COLO829 (cell line): ENCODE measurements at regions not wholly inside any gene's neighbourhood (a gene's known extent, or its start where the extent isn't known, plus 50 kb on each side); places are given as distances from the start of the nearest gene placed in this dataset.

Experiments used
- DNase-seq: peaks from one replicate; pipeline ENCODE4 v3.0.0; 2012; ENCODE audit warnings: low spot score

DNA sequence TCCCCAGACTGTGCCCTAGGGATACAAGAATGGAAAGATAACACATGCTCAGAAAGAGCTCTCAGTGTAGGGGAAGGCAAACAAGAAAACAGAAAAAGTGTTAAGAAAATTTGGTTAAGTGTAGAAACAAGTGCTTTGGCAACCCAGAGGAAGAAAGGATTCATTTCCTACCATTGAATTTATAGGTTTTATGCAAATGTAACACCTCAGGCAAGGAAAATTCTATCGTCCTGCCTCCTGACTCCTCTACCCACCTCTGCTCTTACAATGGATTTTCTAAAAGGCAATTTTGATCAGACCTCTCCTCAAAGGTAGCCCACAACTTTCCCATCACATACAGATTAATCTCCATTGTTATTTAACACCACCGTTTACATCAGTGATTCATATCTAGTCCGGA lies 298.7 kb downstream of the RFC3 start:
- no peak for DNase-seq

DNA sequence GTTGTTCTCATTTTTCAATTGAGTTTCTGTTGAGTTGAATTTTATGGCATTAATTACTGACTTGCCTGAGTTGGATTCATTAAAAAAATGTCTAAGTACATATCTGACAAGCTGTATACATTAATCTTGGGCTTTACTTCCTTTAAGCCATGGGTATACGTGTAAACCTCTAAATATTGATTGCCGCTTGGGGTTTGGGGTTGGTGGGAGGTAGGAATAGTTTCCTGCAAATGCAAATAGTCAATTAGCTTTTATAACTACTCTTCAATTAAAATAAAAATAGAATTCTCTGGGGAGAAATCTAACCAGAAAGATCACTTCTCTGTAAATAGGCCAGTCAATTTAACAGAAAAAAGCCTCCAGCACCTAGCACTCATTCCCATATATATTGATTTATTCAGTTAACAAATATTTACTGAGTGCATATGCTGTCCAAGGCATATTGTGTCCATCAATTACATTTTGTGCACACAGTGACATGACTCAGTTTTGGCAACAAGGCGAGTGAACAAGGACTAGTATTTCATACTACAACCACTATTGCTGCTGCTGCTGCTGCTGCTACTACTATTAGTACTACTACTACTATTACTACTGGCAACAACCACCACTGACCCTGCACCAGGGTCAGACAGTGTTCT lies 306.8 kb downstream of the RFC3 start:
- no peak for DNase-seq

DNA sequence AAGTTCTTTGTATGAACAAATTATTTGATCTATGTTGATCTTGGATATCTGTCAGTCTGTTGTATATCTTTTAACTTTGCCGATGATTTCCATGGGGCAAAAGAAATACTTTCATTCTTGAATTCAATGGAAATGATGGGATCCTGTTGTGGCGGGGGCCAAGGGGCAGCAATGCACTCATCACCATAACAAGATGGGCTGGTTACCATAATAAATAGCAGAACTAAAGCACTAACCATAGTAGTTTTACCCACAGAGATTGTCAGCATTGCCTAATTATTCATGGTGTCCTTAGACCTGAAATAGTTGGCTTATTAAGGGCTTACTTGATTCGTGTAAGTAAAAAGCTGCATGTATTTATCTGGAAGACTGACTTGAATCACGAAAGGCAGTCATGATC lies 309.6 kb downstream of the RFC3 start:
- DNase-seq: no peak

DNA sequence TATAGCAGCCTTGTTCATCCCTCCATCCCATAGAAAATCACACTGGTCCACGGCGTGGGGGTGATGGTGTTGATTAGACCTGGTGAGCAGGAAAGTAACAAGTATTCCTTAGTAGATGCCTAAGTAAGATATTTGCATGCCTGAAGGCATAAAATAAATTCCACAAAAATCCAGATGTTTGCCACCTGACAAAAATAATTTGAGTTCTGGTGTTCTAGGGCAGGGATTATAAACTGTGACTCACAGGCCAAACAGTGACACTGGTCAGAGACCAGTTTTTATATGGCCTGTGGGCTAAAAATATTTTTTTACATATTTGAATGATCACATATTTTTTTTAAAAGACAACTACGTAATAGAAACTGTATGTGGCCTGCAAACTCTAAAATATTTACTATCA lies 310.7 kb downstream of the RFC3 start:
- DNase-seq: no peak

DNA sequence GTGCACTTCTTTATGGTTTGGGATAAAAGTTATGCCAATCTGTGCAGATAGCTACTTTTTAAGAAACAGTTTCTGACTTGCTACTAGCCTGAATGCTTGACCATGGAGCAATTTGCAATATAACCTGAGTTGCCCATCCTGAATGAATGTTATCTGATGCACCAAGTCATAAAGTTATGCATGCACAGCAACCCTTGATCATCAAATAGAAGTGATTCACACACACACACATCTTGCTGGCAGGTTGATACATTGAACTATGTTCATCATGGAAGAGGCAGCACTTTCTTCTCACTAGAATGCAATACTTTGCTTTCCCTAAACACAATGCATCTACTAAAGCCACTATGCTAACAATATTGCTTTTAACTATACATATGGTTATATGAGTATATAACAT lies 311.5 kb downstream of the RFC3 start:
- DNase-seq: no peak

DNA sequence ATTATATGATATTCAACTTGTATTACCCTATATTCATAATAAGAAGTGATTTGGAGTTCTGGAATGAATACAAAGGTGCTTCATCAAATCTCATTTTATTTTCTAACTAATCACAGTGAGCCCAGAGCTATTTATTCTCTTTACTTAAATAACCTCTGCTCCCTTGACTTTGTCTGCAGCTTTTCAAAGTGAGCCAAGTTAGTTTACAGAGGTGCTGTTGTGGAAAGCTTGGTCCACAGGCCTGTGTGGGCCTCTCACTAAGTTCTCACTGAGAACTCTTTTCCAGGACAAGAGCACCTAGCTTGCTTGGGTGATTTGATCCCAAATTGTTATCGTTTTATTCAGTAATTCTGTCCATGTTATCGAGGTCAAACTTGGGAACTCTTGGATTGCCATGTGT lies 319.3 kb downstream of the RFC3 start:
- DNase-seq: no peak

DNA sequence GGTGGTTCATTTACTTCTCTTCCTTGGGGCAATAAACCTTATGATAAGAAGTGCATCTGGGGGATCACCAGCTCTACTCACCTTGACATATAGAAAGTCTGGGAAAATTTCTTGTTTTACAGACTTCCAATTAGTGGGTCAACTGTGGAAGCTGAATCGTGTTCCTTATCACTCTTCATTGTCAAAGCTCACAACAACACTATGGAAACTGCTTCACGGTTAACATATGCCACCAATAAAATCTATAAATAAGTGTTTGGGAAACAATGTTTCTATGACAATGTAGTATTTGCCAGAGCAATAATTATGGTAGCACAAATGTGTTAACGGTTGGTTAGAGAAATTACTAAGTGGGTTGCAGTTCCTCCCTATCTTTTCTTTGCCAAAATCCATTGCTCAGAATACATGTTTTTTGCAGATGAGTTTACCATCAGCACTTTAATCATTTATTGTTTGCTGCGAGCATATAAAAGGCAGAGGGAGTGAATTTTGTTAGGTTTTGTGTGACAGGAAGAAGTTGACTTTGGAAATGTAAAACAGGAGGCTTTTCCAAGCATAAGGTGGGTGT lies 321.8 kb downstream of the RFC3 start:
- DNase-seq: no peak

DNA sequence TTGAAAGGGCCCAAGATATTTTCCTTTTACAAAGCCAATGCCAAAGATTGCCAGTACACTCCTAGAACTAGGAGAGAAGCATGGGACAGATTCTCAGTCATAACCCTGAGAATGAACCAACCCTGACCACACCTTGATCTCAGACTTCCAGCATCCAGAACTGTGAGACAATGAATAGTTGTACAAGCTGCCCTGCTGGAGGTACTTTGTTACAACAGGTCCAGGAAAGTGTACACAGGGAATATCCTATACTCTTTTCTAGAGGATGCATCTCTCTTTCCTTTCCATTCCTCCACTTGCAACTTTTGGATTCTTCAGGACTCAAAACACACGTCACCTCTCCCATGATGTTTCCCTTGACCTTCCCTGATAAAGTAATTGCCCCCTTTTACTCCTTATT lies 325.7 kb downstream of the RFC3 start:
- DNase-seq: no peak

DNA sequence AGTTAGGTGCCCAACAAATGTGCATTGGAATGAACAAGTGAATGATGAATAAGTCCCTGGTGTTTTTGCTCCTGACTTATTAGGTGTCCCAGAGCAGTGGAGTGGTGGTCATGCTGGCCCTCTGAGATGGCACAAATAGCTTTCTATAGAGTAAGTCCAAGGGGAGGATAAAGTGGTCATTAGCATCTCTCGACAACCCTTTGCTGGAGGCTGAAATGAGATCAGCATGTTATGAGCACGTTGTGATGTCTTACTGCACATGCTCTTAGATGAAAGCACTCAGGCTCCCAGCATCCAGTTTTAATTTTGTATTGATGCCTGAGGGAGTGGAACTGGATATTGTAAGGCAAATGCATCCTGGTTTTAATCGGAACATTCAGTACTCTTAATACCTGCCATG lies 326.2 kb downstream of the RFC3 start:
- DNase-seq: no peak

DNA sequence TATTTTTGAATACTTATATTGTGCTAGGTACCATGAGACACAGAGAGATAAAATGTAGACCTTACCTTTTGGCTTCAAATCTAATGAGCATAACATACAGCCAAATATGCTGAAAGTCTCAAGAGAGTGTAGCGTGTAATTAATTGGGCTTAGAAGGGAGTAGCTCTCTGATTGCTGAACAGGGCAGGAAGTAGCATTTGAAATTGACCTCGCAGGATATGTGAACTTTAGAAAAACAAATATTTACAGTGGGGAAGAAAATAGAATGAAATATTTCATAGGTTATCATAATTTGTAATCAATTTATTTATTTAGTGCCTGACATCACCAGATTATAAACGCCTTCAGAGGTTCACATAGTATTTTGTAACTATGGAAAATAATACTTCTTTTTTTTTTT lies 327.1 kb downstream of the RFC3 start:
- no peak for DNase-seq

DNA sequence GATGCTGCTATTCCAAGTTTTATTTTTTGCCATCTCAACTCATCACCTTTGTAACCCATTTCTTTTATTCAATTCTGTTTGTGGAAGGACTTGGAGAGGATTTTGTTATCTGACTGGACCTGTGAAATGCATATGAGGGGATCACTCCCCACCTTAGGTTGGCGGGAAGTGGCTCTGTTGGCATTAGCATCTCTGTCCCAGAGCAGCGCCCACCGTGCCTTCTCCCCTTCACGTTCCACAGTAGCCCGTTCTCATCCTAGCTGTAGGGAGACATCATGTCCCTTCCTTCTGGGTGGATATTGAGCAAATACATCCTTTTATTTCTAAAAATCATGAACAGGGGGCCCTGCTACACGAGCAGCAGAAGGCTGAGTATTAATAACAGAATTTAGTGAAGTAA lies 330.4 kb downstream of the RFC3 start:
- DNase-seq: no peak

DNA sequence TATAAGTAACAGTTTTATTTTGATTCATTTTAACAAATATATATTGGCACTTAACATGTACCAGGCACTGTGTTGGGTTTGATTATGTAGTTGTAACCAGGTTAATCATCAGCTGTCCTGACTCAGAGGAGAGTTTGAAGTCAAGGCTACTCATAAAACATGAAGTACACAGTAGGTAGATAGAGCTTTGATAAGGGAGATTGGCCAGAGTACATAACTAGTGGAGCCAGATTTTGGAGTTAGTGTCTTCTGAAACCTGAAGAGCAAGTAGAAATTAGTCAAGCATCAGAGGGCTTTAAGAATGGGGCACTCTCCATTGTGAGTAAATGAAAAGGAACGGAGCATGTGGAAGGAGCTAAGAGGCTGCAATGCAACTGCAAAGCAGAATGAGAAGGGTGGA lies 333.9 kb downstream of the RFC3 start:
- no peak for DNase-seq

DNA sequence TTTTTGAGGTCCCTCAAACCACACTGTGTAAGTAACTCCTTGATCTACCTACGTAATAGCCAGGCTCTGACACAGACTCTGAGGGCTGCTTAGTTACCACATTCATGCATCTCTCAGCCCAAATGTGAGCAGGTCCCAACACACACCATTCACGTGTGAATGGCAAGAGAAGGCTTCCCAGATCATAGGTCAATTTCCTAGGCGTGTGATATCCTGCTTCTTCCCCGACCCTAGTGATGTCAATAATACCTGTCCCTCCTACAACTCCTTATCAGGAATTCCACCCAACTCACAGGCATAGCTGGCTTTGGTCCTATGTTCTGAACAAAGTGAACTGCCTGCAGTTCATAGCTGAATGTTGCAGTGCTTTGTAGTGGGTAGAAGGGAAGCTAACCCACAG lies 334.5 kb downstream of the RFC3 start:
- no peak for DNase-seq

DNA sequence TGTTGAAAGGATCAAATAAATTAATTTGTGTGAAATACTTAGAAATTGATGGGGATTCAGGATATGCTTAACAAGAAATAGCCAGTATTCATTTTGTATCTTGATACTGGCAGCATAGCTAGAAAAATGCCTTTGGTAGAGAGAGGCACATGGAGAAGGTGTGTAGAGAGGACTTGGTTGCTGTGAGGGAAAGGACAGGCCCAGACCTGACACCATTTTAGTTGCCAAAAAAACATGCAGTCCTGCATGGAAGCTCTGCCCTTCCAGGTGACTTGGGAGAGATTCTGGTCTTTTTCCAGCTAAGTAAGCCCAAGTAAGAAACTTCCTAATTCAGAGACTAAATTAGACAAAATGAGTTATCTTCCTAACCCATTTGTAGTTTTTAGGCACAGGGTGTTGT lies 335.0 kb downstream of the RFC3 start:
- DNase-seq: no peak

DNA sequence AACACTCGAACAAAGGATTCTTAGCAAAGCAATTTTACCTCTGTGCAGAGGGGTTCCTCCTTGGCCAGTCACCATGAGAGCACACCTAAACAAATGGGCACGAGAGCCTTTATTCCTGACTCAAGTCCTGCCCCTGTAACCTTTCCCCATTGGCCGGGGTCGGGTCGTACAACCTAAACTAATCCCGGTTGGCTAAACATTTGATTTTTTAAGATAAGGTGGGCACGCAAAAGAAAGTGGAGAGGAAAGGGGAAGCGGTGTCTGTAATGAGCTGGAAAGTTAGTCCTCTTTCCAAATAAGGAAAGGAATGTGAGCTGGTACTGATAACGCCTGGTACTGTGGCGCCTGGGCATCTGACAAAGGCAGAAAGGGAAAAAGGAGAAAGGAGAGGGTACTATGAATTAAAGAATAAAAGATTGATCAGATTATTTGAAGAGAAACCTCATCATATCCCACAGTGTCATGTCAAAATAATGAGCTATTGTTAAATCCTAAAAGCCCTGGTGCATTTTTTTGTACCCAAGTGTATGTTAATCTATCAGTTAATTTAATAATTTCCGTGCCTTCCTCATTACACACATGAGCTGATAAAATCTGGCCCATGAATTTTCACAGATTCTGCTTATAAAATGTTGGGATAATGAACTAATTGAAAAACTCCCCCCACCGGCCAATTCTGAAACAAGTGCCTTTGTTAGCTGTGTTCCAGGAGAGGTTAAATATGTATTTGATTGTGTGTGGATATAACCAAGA lies 335.7 kb downstream of the RFC3 start:
- DNase-seq: no peak

DNA sequence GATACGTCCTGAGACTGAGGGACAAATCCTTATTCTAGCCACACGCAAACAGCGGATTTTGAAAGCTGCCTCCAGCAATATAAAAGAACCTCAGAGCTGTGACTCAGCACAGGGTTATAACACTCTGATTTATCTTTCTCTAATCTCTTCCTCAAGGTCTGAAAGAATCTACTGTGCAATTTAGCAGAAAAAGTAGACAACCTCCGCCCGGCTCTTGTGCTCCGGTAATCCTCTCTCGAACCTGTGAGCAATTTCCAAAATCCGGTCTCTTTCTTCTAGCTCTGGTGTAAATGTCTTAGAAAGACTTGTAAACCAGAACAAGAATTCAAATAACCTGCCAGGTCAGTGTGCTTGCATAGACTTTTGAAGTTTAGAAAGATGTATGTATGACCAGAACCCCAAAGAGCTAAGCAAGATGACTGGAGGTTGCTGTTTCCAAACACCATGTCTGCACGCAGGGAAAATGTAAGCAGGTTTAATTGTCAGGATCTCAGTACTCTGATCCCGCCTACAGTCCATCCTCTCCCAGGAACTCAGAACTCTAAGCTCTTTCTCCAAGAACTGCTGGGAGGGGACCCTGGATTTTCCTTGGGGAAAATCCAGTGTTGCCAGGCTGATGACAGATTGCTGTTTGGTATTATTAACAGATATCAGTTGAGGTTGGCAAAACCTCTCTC lies 338.1 kb downstream of the RFC3 start:
- peak; percentile 61 for DNase-seq

DNA sequence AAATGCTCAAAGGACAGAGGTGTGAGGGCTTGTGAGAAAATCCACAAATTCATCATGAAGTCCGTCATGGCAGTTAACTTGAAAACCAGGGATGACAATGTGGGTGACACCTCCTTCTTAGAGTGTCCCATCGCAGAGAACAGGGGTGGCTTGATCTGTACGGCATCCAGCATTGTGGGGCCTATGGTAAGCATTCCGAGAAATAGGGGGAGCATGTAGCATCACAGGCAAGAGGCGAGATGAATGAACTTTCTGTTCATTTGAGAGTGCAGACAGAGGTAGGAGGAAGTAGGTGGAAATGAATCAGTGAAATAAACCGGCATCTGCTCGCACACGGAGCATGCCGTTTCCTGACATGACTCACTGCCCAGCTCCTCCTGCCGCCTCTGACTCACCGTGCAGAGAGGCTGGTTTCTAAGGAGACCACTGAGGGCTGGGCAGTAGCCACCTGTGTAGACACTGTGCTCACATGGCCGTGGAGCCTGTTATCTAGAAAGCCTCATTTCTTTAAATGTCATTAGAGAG lies 339.0 kb downstream of the RFC3 start:
- peak; percentile 77 for DNase-seq

DNA sequence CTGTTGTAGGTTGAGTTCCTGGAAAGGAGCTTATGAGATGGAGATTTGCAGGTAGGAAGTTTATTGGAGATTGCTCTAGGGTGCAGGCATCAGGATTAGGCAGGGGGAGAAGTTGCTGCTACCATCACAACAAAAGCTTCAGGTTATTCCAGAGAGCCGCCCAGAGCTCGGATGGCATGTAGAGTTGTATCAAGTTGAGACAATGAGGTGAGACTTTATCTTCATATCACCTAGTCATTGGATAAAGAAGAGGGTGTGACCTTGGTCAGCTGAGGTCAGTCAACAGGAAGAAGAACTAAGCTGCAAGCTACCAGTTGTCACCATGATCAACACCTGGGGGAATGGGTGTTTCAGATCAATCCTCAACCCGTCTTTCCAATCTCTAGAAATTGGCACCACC lies 342.0 kb downstream of the RFC3 start:
- no peak for DNase-seq

DNA sequence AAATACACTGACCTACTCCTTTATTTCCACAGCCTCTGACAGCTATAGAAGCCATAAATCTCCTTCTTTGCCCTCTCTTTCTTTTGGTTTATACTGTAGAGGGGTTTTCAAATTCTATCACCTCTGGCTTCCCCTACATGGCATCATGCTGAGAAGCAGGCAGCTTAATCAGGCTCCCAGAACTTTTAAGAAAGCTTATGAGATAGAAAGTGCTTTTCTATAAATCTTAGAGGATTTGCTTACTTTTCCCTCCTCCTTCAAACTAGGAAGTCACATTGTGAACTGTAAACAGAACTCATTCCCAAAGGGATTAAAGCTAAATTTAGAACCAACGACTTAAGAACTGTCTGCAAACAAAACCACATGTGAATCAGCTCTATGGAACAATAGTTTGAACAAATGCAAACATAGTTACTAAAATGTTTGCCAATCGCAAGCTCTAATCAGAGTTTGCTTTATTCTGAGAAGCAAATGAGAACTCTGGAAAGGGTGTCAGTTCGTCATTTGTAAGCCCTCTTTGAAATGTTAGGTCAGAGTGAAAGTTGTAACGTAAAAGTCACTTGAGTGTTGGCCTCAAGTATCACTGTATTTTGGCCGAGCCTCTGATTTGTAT lies 344.1 kb downstream of the RFC3 start:
- DNase-seq: peak; percentile 35

DNA sequence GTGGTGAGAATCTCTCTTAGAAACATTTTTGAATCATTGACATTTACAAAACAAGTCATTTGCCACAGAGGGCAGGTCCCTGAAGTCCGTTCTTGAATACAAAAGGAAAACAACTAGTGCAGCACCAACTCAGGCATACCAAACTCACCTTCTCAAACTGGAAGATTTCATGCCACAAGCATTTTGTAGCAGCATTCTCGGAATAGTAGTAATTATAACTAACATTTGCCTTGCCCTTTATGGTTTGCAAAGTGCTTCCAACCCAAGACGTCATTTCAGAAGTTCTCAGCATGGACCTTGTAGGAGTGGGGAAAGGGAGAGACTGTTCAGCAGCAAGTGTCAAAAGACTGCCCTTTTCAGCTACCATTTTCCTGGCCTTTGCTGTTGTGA lies 344.6 kb downstream of the RFC3 start:
- DNase-seq: no peak

DNA sequence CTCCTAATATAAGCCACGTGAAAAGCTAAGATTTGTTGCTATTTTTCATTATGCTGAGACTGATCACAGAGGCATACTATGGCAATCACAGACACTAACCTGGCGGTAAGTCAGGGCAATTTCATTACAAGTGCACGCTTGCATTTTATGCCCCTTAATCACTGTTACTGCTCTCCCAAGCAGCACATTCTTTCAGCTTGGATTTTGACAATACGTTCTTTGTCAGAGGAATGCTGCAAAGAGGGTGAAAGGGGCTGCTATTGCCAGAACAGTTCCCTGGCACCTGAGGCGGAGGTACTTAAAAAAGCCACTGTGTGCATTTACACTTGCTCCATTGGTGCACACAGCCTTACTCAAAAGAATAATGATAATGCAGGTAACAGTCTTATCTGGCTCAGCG lies 346.6 kb downstream of the RFC3 start:
- peak; percentile 27 for DNase-seq

DNA sequence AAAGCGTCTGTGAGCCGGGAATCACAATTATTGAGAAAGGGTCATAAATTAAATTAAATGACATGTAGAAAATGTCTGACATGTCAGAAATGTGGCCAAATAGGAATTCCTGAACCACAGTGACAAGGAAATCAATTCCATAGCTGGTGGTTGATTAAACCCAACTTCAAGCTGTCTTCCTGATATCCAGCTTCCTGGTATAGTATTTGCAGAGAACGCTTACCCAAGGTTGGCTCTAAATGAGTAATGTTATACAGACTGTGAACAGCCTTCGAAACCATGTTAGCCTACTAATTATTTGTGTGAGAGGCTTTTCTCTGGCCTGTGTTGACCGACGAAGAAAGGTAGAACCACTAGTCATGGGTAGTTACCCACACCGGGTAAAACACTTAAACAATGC lies 347.2 kb downstream of the RFC3 start:
- DNase-seq: no peak

DNA sequence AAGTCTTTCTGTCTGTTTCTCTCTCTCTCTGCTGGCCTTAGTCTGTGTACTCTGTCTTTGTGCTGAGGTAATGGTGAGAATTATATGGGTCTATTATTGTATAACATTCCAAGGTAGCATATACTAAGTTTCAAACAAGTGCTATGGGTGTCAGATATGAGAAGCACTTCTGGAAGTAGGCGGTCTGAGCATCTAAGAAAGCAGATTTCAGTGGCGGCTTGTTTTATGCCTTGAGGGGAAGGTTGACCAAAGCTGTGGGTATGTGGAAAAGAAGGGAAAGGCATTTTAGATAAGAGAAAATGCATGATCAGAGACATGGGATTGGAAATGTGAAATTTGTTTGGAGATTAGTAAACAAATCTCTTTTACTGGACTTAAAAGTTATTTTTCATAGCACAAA lies 348.5 kb downstream of the RFC3 start:
- no peak for DNase-seq
